ENCODE measurements at regions not wholly inside any gene's neighbourhood (a gene's known extent, or its start where the extent isn't known, plus 50 kb on each side); places are given as distances from the start of the nearest gene placed in this dataset.

GRCh38 chr20:11193241-11193640 lies 519.4 kb upstream of the JAG1 start:
- Histone ChIP-seq H2AFZ (ENCODE audit: low read length) (no peak overlapping the region), H2BK12ac (ENCODE audit: low read depth, low read length) (no peak overlapping the region), H3K23me2 (ENCODE audit: low read depth, low read length) (no peaks in the 10 kb centered on the region), H3K27me3 (replicated peaks in 1 of 4; ENCODE audit: control insufficient read depth in 3 of 4, extremely low read depth in 1 of 4, insufficient read depth in 3 of 4, low read length in 3 of 4) (no peaks in the 10 kb centered on the region), H2BK20ac (ENCODE audit: low read length) (no peak overlapping the region), H3K4me2 (ENCODE audit: insufficient read depth in 1 of 2, low read depth in 2 of 2, low read length in 2 of 2) (no peak overlapping the region), H3K18ac (ENCODE audit: extremely low read depth, low read length) (no peak overlapping the region), H3K23ac (ENCODE audit: insufficient read length) (no peak overlapping the region), H3K56ac (replicated peaks; ENCODE audit: insufficient read length, low read depth, low read length) (no peak overlapping the region), H3K27ac (ENCODE audit: low read depth, low read length) (no peak overlapping the region), H4K20me1 (replicated peaks in 1 of 2; ENCODE audit: control insufficient read depth in 1 of 2, insufficient read depth in 2 of 2, low read length in 2 of 2) (no peaks in the 10 kb centered on the region), H3K9ac (replicated peaks in 1 of 4; ENCODE audit: extremely low read depth in 1 of 4, low read depth in 3 of 4, low read length in 3 of 4) (no peak overlapping the region), H2BK15ac (ENCODE audit: low read length) (no peak overlapping the region), H2BK120ac (replicated peaks; ENCODE audit: low read depth, low read length) (no peak overlapping the region), H3K14ac (ENCODE audit: insufficient read length) (no peak overlapping the region), H4K8ac (ENCODE audit: extremely low read depth, insufficient read depth, low read length) (no peak overlapping the region), H4K91ac (replicated peaks; ENCODE audit: insufficient read length, low read length) (no peak overlapping the region), H3K79me2 (ENCODE audit: control insufficient read depth in 1 of 2, insufficient read depth in 2 of 2, low read length in 2 of 2) (no peaks in the 10 kb centered on the region), H3K36me3 (ENCODE audit: control insufficient read depth in 2 of 4, insufficient read depth in 4 of 4, low read length in 3 of 4) (no peaks in the 10 kb centered on the region), H3K4me1 (replicated peaks in 1 of 4; ENCODE audit: control insufficient read depth in 3 of 4, insufficient read depth in 4 of 4, low read length in 3 of 4) (no peaks in the 10 kb centered on the region), H4K5ac (ENCODE audit: insufficient read length, low read depth, low read length) (no peak overlapping the region), H3K79me1 (ENCODE audit: low read depth, low read length) (no peaks in the 10 kb centered on the region), H3K4ac (replicated peaks; ENCODE audit: insufficient read length, low read depth, low read length) (no peak overlapping the region), H3K9me3 (ENCODE audit: insufficient read depth in 2 of 2, low read depth in 1 of 2, low read length in 1 of 2) (no peaks in the 10 kb centered on the region), H2BK5ac (ENCODE audit: low read depth, low read length) (no peak overlapping the region), H3K4me3 (ENCODE audit: extremely low read depth in 1 of 4, insufficient read depth in 2 of 4, low read depth in 3 of 4, low read length in 4 of 4) (no peak overlapping the region), H2AK5ac (ENCODE audit: low read depth, low read length) (no peak overlapping the region)
- POLR2A ChIA-PET (ENCODE audit: partially characterized antibody) = no interaction called here
- FAIRE-seq = no peak
- no peak for DNase-seq (ENCODE audit: low read depth in 1 of 2, low spot score in 2 of 2)
- CTCF ChIA-PET (ENCODE audit: partially characterized antibody) = interaction anchor here (0.6 to 6.0 kb wide), 2 partner anchors 13 to 1487 kb away, joined by 3 to 40 read pairs; no protein-coding TSS in a partner anchor
- TF ChIP-seq SP2 (IDR thresholded peaks at IDR 0.05; ENCODE audit: low read length) = no peak
- TF ChIP-seq TEAD4 (IDR thresholded peaks at IDR 0.05; ENCODE audit: low read depth, low read length) = no peak
- TF ChIP-seq SUZ12 (IDR thresholded peaks at IDR 0.05; ENCODE audit: low read length) = no peak
- no peak for TF ChIP-seq CEBPB (IDR thresholded peaks at IDR 0.05; ENCODE audit: low read depth, low read length)
- no peak for TF ChIP-seq EP300 (IDR thresholded peaks at IDR 0.05; ENCODE audit: borderline replicate concordance in 1 of 2, low read depth in 2 of 2, low read length in 2 of 2)
- no peak for TF ChIP-seq EZH2 (IDR thresholded peaks at IDR 0.05; ENCODE audit: low read depth, low read length, severe bottlenecking)
- no peak for TF ChIP-seq SIX5 (IDR thresholded peaks at IDR 0.05; ENCODE audit: low read depth, low read length)
- no peak for TF ChIP-seq TAF7 (optimal IDR thresholded peaks at IDR 0.05; ENCODE audit: borderline replicate concordance, low read depth, low read length)
- TF ChIP-seq, protein P1, sequence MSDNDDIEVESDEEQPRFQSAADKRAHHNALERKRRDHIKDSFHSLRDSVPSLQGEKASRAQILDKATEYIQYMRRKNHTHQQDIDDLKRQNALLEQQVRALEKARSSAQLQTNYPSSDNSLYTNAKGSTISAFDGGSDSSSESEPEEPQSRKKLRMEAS (IDR thresholded peaks at IDR 0.05) = no peak
- TF ChIP-seq KDM4A (IDR thresholded peaks at IDR 0.05; ENCODE audit: low read depth, low read length, severe bottlenecking) = no peak
- no peak for TF ChIP-seq SP1 (IDR thresholded peaks at IDR 0.05; ENCODE audit: low read depth, low read length)
- TF ChIP-seq, protein P2, sequence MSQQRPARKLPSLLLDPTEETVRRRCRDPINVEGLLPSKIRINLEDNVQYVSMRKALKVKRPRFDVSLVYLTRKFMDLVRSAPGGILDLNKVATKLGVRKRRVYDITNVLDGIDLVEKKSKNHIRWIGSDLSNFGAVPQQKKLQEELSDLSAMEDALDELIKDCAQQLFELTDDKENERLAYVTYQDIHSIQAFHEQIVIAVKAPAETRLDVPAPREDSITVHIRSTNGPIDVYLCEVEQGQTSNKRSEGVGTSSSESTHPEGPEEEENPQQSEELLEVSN (IDR thresholded peaks at IDR 0.05) = no peak
- TF ChIP-seq SAP30 (IDR thresholded peaks at IDR 0.05; ENCODE audit: insufficient read depth, insufficient replicate concordance, low read length) = no peak
- TF ChIP-seq SIRT6 (IDR thresholded peaks at IDR 0.05; ENCODE audit: low read length) = no peak
- TF ChIP-seq CBX5 (IDR thresholded peaks at IDR 0.05; ENCODE audit: low read depth, low read length) = no peak
- TF ChIP-seq CHD1 (IDR thresholded peaks at IDR 0.05; ENCODE audit: low read depth, low read length) = no peak

All from H1 (cell line).